CD4-positive, alpha-beta T cell treated with Interferon gamma for 1 hour (primary cell): ENCODE measurements at regions not wholly inside any gene's neighbourhood (a gene's known extent, or its start where the extent isn't known, plus 50 kb on each side); places are given as distances from the start of the nearest gene placed in this dataset.

Experiments used
- DNase-seq: peaks from one replicate; pipeline ENCODE4 v3.0.0-alpha.2; 2020

- DNase-seq = no peak
Measured at GRCh38 chr2:240300840-240301239, 134.6 kb upstream of the GPC1 start.

- DNase-seq = no peak
Measured at GRCh38 chr2:240301256-240301795, 134.1 kb upstream of the GPC1 start.

GRCh38 chr2:240302041-240302440 lies 133.4 kb upstream of the GPC1 start:
- no peak for DNase-seq

- DNase-seq = no peak
Measured at GRCh38 chr2:240302933-240303595, 132.4 kb upstream of the GPC1 start.

DNA sequence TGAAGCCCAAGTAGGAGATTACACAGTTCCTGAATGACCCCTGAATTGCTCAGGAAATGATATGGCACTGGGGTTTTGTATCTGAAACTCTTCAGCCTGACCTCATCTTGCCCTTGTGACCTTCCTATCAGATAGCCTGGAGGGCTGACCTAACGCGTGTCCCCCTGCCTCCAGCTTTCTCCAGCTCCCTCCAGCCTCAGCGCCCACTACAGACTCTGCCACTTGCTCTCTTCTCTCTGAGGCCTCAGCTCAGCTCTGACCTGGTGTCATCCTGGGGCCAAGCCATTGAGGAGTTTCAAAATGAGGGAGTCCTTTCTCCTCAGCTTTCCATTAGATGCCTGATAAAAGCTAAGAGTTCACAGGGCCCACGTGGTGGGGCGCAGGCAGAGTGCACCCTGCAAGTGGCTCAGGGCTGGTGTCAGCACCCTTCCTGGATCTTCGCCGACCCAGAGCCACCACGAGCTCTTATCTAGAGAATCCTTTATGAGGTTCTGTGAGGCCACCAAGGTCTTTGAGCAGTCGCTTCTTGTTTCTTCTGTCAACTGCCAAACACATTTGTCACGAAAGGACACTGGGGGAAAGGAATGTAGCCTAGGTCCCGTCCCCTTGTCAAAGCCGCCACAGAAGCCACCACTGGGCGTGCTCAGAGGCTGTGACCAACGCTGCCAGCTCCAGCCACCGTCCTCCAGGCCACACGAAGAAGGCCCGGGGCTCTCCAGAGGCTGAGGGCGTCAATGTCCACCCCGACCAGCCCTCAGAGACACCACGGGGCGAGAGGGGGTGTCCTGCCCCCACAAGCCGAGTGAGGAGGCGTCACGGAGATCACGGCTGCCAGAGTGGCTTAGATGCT lies 131.3 kb upstream of the GPC1 start:
- no peak for DNase-seq

- no peak for DNase-seq
Measured at GRCh38 chr2:240304746-240305161, 130.7 kb upstream of the GPC1 start.

GRCh38 chr2:240305369-240305962 lies 130.0 kb upstream of the GPC1 start:
- DNase-seq = no peak

- no peak for DNase-seq
Measured at GRCh38 chr2:240306185-240306584, 129.3 kb upstream of the GPC1 start.

- no peak for DNase-seq
Measured at GRCh38 chr2:240308111-240308651, 127.3 kb upstream of the GPC1 start.

DNA sequence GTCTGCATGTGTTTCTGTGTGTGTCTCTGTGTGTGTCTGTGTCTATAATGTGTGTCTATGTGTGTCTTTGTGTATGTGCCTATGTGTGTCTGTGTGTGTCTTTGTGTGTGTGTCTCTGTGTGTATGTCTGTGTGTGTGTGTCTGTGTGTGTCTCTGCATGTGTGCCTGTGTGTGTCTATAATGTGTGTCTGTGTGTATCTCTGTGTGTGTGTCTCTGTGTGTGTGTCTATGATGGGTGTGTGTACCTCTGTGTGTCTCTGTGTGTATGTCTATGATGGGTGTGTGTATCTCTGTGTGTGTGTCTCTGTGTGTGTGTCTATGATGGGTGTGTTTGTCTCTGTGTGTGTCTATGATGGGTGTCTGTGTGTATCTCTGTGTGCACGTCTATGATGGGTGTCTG lies 126.2 kb upstream of the GPC1 start:
- DNase-seq = no peak

DNA sequence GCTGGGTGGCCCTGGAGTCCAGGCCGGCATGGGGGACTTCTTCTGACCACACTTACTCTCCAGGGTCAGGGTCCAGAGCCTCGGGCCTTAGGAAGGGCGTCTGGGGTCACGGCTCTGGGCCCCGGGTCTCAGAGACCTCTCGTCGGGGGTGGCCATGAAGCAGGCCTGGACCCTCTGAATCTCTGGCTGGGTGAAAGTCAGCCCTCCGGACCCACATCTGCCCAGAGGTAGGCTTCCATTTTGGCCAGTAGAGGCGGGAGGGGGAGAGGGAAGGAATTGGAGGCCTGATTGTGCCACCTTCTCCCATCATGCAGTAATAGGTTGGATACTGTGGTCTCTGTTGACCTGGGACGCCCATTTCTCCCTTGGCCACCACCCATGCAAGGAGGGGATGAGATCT lies 125.3 kb upstream of the GPC1 start:
- DNase-seq = no peak

GRCh38 chr2:240310645-240311044 lies 124.8 kb upstream of the GPC1 start:
- DNase-seq = no peak

DNA sequence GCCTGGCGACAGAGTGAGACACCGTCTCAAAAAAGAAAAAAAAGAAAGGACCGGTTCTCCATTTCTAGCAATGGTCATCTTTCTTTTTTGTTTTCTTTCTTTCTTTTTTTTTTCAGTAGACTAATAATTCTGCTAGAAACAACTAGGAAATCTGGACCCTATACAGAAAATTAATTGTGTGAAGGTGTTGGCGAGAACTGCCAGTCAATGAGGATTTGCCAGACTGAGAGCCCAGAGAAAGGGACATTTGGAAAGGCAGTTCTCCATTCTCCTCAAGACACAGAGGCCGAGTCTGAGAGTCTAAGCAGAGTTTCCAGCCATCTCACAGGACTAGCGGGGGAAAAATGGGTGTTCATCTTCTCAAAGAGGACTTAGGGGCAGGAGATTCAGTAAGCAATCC lies 123.6 kb upstream of the GPC1 start:
- DNase-seq = no peak

DNA sequence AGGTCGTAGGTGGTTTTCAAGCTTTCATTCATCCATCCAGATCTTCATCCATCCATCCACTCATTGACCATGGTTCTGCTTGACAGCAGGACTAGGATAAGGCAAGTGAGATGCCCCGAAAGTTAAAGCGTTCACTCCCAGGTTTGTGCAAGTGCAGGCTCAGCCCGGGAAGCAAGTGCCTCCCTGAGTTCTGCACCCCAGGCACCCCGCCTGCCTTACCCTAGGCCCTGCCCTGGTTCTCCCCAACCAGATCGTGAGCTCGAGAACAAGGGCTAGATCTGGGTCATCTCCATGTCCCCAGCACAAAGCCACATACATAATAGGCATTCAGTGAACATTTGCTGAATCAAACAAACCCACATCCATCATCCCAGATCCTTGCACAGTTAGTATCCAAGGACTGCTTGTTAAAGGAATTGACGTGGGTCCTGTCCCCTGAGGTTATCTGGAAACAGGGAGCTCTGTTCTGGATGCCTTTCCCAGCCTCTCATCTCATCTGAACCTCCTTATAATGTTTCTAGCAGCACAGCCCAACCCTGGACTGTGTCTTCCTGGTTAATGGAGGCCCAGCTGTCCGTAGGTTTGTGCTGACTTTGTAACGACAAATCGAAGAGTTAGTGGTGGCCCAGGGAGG lies 116.1 kb upstream of the GPC1 start:
- DNase-seq = no peak

- DNase-seq = no peak
Measured at GRCh38 chr2:240319855-240320203, 115.6 kb upstream of the GPC1 start.

- no peak for DNase-seq
Measured at GRCh38 chr2:240320204-240320993, 115.1 kb upstream of the GPC1 start.

DNA sequence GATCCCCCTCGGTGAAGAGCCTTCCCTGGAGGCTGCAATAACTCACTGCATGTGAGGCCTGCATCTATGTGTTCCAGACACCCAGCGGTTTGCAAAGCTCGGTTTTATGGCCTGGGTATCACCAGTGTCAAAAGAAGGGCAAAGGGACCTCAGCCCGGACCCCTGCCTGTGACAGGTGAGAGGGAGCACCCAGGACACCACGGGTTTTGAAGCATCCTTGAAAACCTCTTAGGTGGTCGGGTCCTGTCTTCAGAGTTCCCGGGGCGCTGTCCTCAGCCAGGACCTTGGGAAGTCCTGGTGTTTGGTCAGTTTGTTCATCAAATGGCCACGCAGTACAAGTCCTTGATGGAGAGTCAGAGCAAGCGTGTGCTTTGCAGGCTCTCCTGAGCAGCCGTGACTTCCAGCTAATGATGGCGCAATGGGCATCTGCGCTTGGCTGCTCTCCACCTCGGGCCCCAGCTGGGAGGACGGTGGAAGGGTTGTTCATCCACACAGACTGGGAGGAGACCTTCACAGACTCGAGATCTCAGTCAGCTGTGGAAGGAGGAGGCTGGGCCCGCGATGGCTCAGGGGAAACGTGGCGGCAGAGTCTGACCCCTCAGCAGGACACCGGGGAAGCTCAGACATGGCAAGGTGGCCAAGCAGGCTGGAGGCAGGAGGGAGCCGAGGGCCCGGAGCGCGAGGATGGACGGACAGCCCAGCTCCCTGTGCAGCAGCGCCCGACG lies 113.1 kb upstream of the GPC1 start:
- no peak for DNase-seq

- DNase-seq = no peak
Measured at GRCh38 chr2:240322991-240323390, 112.5 kb upstream of the GPC1 start.

DNA sequence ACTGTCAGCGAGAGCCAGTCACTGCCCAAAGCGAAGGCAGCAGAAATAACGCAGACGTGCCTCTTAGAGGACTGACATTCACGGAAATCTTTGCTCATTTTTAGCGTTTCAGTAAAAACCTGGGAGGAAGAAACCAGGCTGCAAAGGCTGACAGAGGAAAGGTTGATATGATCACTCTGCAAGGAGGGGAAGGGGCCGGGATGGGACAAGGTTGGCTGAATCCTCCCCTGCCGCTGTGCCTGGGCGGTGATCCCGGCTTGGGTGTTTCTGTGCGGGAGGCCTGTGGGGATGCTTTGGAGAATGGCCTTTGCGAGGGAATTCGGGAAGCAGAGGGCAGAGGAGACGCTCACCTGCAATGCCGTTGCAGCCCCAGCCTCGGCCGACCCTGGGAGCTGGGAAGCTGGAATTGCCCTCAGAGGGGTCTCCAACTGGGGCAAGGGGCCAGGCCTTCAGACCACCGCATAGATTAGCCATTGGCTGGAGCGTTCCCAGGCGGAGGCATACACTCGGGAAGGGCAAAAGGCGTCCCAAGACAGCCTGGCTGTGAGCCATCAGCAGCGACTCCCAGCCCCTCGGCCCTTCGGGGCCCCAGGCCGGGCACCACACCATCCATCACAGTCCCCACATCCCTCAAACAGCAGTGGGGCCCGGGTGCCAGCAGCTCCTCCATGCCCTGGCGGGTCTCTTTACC lies 111.7 kb upstream of the GPC1 start:
- no peak for DNase-seq

- no peak for DNase-seq
Measured at GRCh38 chr2:240324312-240325015, 111.0 kb upstream of the GPC1 start.
